Lower leg skin (tissue), 4 donors: ENCODE measurements at regions not wholly inside any gene's neighbourhood (a gene's known extent, or its start where the extent isn't known, plus 50 kb on each side); places are given as distances from the start of the nearest gene placed in this dataset.

Experiments used
- DNase-seq, 2 donors: peaks; one replicate each; pipeline ENCODE4 v3.0.0-alpha.2; 2019; ENCODE audit warnings: low spot score in 2 of 2
- H3K4me3 ChIP-seq: fragments of 200-600 bp; sonication (generic); 2 replicates; pipeline ENCODE4 v1.5.1; 2017; ENCODE audit warnings: mild to moderate bottlenecking, low read depth; ENCODE audit not compliant: poor library complexity, severe bottlenecking
- POLR2A ChIP-seq, 2 donors: fragments of 450-650 bp; IDR thresholded peaks; one replicate each; pipeline ENCODE4 v1.6.1; 2016 to 2017; ENCODE audit warnings: antibody characterized with exemption in 2 of 2, mild to moderate bottlenecking in 1 of 2, moderate library complexity in 1 of 2
- WGBS, 2 donors: methylation state at CpG; one replicate each; pipeline ENCODE4 v1.1.5; 2018; 5-methylcytosine and 5-hydroxymethylcytosine counted together
- intact Hi-C: fragments of 100-400 bp; cut with DNase I; formaldehyde crosslinking; loops from one replicate; pipeline ENCODE4 v1.15.0; 2023; ENCODE audit warnings: low total_unique reads
- TF ChIP-seq, protein P1 (sequence below), 3 donors: fragments of 450-650 bp; IDR thresholded peaks; one replicate each; pipeline ENCODE4 v1.5.1; 2016; ENCODE audit warnings: antibody characterized with exemption in 3 of 3, mild to moderate bottlenecking in 3 of 3, moderate library complexity in 2 of 3

DNA sequence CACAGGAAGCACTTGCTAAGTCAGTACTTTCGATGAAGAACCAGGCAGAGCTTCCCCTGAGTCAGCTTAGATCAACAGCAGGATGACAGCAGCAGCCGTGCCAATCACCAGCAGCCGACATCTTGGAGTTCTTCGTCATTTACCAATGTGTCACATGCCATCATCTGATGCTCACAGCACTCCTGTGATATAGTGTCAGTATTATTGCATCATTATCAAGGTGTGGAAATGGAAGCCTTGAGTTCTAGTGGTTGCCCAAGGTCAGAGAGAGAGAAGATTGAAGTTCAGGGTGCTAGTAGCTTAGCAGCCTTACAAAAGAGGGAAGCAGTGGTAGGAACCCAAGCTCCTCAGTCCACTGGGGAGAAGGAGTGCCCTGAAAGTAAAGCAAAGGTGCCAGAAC, 331.5 kb downstream of the ZNF536 start:
- WGBS, 2 donors = 77 to 80% methylated on average over 4 of the region's 4 CpGs
- no peak overlapping the region for H3K4me3 ChIP-seq
- intact Hi-C loops = no loop called here
- no peak for TF ChIP-seq POLR2A (IDR thresholded peaks at IDR 0.05)
- TF ChIP-seq, protein P1, sequence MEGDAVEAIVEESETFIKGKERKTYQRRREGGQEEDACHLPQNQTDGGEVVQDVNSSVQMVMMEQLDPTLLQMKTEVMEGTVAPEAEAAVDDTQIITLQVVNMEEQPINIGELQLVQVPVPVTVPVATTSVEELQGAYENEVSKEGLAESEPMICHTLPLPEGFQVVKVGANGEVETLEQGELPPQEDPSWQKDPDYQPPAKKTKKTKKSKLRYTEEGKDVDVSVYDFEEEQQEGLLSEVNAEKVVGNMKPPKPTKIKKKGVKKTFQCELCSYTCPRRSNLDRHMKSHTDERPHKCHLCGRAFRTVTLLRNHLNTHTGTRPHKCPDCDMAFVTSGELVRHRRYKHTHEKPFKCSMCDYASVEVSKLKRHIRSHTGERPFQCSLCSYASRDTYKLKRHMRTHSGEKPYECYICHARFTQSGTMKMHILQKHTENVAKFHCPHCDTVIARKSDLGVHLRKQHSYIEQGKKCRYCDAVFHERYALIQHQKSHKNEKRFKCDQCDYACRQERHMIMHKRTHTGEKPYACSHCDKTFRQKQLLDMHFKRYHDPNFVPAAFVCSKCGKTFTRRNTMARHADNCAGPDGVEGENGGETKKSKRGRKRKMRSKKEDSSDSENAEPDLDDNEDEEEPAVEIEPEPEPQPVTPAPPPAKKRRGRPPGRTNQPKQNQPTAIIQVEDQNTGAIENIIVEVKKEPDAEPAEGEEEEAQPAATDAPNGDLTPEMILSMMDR (IDR thresholded peaks at IDR 0.05) = no peak
- peak in 1 of 2 donors; percentile 60 for DNase-seq

DNA sequence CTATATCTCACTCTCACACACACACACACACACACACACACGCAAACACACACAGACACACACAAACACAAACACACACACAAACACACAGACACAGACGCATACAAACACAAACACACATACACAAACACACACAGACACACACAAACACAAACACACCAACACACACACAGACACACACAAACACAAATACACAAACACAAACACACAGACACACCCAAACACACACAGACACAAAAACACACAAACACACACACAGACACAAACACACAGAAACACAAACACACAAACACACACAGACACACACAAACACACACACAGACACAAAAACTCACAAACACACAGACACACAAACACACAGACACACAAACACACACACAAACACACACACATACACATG, 329.0 kb downstream of the ZNF536 start:
- TF ChIP-seq, protein P1 (IDR thresholded peaks at IDR 0.05) = no peak
- no peak for TF ChIP-seq POLR2A (IDR thresholded peaks at IDR 0.05)
- H3K4me3 ChIP-seq = no peak overlapping the region
- peak in 1 of 2 donors; percentile 9 for DNase-seq
- 91 to 98% methylated on average over 2 of the region's 2 CpGs for WGBS, 2 donors
- intact Hi-C loops = no loop called here

DNA sequence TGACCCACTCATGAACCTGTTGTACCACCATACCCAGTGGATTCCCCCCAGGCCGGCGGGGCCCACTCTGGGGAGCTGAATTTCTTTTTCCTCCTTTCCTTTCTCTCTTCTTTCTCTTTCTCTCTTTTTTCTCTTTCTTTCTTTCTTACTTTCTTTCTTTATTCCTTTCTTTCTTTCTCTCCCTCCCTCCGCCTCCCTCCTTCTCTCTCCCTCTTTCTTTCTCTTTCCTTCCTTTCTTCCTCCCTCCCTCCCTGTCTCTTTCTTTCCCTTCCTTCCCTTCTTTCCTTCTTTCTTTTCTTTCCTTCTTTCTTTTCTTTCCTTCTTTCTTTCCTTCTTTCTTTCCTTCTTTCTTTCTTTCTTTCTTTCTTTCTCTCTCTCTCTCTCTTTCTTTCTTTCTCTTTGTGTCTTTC, 327.7 kb downstream of the ZNF536 start:
- H3K4me3 ChIP-seq = no peak overlapping the region
- DNase-seq = peak in 1 of 2 donors; percentile 82
- 93% methylated on average over 3 of the region's 3 CpGs for WGBS, 2 donors
- TF ChIP-seq, protein P1 (IDR thresholded peaks at IDR 0.05) = no peak
- no peak for TF ChIP-seq POLR2A (IDR thresholded peaks at IDR 0.05)
- intact Hi-C loops = no loop called here

DNA sequence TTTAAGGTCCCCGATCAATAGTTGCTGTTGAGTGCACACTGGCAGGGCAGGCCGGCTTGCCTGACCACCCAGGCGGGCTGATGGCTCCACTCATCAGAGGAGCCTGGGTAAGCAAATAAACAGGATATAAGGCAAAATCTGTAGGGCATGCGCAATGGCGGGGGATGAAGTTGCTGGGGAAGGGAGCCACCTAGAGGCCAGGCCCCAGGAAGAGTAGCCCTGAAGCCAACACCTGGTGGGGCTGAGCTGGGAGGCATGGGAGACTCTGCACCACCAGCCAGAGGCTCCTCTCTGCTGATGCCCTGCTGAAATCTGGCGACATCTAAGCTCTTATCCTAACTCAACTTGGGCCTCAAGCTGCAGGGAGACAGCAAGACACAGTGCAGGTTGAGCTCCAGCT, 324.3 kb downstream of the ZNF536 start:
- H3K4me3 ChIP-seq = no peak overlapping the region
- intact Hi-C loops = no loop called here
- 76 to 82% methylated on average over 6 of the region's 6 CpGs for WGBS, 2 donors
- TF ChIP-seq, protein P1 (IDR thresholded peaks at IDR 0.05) = no peak
- no peak for TF ChIP-seq POLR2A (IDR thresholded peaks at IDR 0.05)
- DNase-seq = peak in 1 of 2 donors; percentile 45

DNA sequence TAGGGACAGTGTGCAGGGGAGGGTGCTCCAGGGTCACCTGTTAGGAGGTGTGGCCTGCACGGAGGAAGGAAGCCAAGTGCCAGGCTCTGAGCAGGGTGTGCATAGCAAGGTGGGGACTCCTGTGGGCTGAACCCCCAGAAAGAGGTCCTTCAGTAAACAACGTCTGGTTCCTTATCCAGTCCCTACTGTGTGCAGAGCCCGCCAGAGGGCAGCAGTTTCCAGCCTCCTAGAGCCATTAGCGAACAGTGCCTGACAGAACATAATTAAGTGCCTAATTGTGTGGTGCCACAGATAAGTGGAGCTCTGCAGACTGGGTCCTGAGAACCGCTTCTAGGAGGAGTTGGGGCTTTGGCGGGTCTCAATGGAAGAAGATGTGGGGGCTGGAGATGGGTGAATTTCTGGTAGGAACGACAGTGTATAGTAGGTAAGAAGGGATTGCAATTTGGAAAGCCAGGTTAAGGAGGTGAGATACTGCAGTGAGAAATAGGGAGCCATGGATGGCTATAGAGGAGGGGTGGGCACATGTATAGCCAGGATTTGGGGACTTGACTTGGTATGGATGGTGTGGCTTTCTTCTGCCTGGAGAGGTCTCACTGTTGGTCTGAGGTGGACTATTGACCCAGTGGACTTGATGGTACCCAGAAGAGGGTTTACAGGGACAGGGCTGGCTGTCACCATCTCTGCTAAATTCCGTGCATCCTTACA, 323.1 kb downstream of the ZNF536 start:
- TF ChIP-seq POLR2A (IDR thresholded peaks at IDR 0.05) = no peak
- TF ChIP-seq, protein P1 (IDR thresholded peaks at IDR 0.05) = no peak
- peak in 1 of 2 donors; percentile 45 for DNase-seq
- no peak overlapping the region for H3K4me3 ChIP-seq
- 84 to 85% methylated on average over 8 of the region's 8 CpGs for WGBS, 2 donors
- intact Hi-C loops = no loop called here
